T47D (cell line): ENCODE measurements at regions not wholly inside any gene's neighbourhood (a gene's known extent, or its start where the extent isn't known, plus 50 kb on each side); places are given as distances from the start of the nearest gene placed in this dataset.

Experiments
- DNase-seq, 2 experiments: peaks; one replicate each; pipeline versions ENCODE4 v3.0.0 to v3.0.0-alpha.2; 2011 to 2012; ENCODE audit warnings: low read depth in 1 of 2, low spot score in 1 of 2
- JUND ChIP-seq: IDR thresholded peaks from 2 replicates; pipeline ENCODE4 v1.6.1; 2012; ENCODE audit warnings: low read depth
- in situ Hi-C: cut with HindIII; loops from 2 replicates; pipeline ENCODE4 v1.10.0; 2016; ENCODE audit warnings: low sequenced_read_pairs, low pct_unique_long_range_greater_than_20kb

- in situ Hi-C loops: no loop called here
- DNase-seq: no peak
- TF ChIP-seq JUND: no peak
Measured at GRCh38 chr10:44756216-44756615, 154.9 kb upstream of the TMEM72 start.

DNA sequence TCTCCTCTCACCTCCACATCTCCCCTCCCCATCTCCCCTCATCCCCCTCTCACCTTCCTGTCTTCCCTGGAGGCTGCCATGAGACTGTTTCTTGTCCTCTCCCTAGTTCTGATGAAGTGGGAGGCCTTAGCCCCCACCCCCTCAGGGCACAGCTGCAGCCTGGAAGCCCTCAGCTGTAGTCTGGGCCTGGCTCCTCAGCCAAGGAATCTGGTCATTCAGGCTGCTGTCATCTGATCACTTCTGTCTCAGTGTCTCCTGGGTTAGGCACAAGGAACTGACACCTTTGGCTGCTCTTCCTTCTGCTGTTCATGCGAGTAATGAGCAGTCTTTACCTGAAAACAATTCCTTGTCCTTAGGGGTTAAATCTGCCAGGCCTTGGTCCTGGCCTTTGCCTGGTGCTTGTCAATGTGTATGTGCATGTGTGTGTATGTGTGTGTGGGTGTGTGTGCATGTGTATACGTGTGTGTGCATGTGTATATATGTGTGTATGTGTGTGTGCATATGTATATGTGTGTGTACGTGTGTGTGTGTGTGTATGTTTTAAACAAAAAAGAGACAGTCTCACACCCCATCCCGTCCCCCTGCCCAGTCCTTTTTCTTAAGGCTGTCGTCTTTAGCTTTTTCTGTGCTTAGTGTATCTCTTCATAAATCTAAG, 153.5 kb upstream of the TMEM72 start:
- in situ Hi-C loops: no loop called here
- no peak for TF ChIP-seq JUND
- DNase-seq: peak in 1 of 2 experiments; percentile 52

GRCh38 chr10:44759122-44759521, 152.0 kb upstream of the TMEM72 start:
- no peak for DNase-seq
- no peak for TF ChIP-seq JUND
- in situ Hi-C loops: no loop called here

- no peak for DNase-seq
- TF ChIP-seq JUND: no peak
- in situ Hi-C loops: no loop called here
Measured at GRCh38 chr10:44760513-44760912, 150.6 kb upstream of the TMEM72 start.

DNA sequence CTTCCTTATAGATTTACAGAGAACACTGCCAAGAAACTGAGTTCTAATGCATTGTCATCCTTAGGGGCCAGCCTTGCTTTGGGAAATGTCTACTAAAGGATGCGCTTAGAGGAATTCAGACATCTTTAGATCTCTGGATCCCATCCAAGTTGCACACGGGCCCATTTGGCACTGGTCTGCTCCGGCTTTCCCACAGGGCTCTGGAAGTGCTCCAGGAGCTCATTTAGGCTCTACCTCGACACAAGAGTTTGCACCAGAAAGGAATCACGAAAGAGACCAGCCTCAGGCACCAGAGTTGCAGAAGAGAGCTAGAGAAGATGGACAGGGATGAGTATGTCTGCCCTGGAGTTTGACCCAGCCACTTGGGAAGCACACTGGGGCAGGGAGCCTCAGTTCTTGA, 150.1 kb upstream of the TMEM72 start:
- TF ChIP-seq JUND: no peak
- in situ Hi-C loops: no loop called here
- DNase-seq: peak in 1 of 2 experiments; percentile 87

GRCh38 chr10:44763331-44763730, 147.8 kb upstream of the TMEM72 start:
- in situ Hi-C loops: no loop called here
- no peak for TF ChIP-seq JUND
- DNase-seq: no peak

DNA sequence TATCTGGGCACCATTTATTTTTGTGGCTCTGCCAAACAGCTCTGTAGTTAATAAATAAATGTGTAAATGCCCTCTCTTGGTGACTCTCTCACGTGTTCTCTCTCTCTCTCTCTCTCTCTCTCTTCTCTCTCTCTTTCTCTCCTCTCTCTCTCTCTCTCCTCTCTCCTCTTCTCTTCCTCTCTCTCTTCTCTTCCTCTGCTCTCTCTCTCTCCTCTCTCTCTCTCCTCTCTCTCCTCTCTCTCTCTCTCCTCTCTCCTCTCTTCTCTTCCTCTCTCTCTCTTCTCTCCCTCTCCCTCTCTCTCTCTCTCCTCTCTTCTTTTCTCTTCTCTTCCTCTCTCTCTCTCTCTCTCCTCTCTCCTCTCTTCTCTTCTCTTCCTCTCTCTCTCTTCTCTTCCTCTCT, 145.8 kb upstream of the TMEM72 start:
- in situ Hi-C loops: no loop called here
- no peak for TF ChIP-seq JUND

DNA sequence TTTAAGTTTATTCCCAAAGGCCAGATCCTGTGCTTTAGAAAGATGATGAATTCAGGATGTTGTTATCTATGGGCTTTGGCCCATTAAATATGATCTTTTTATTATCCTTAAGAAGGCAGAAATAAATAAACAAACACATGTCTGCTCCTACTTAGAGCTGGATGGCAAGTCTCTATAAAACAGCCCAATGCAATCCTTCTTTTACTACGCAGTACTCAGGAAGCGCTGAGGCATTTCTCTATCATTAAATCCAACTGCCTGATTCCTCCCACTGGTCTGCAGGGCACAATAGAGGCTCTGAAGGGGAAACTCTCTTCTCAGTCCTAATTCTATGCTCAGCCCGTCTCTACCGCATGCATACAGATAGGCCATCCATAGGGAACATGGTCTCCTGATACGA, 144.5 kb upstream of the TMEM72 start:
- in situ Hi-C loops: no loop called here
- no peak for DNase-seq
- no peak for TF ChIP-seq JUND

More for the DNA sequence above, 145.8 kb upstream of the TMEM72 start:
- no peak for DNase-seq

DNA sequence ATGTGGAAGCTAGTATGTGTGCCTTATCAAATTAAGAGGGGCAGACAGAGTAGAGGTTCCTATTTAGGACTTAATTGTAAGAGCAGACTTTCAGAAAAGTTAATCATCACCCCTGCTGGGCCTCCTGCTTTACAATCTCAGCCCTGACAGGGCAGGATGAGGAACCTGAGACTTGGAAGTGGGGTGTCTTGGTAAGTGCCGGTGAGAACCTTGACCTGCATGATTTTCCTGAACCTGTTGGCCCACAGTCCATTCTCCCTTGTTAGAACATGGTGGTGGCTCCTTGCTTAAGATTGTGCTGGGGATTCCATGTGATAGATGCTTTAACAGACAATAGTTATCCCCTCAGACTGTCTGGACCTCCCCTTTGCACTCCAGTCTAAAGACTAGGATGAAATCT, 141.7 kb upstream of the TMEM72 start:
- in situ Hi-C loops: no loop called here
- no peak for TF ChIP-seq JUND
- peak in 1 of 2 experiments; percentile 71 for DNase-seq

- no peak for DNase-seq
- TF ChIP-seq JUND: no peak
- in situ Hi-C loops: no loop called here
Measured at GRCh38 chr10:44771233-44771995, 139.7 kb upstream of the TMEM72 start.

DNA sequence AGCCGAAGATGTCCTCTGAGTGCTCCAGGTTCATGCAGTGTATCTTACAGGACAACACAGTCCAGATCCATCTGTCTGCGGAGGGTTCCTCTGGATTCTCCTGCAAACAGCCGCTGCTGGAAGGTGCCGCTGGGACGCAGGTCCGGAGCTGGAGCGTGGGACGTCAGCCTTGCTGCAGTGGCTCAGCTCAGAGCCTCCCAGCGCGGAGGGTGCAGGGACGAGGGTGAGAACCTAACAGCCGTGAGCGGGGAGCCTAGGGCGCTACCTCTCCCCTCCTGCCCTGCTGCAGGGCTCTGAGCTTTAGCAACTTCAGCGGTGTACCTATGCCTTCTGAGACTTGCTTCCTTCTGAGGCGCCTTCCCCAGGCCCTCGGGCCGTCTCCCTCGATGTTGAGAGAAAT, 137.6 kb upstream of the TMEM72 start:
- no peak for TF ChIP-seq JUND
- in situ Hi-C loops: no loop called here
- DNase-seq: no peak

DNA sequence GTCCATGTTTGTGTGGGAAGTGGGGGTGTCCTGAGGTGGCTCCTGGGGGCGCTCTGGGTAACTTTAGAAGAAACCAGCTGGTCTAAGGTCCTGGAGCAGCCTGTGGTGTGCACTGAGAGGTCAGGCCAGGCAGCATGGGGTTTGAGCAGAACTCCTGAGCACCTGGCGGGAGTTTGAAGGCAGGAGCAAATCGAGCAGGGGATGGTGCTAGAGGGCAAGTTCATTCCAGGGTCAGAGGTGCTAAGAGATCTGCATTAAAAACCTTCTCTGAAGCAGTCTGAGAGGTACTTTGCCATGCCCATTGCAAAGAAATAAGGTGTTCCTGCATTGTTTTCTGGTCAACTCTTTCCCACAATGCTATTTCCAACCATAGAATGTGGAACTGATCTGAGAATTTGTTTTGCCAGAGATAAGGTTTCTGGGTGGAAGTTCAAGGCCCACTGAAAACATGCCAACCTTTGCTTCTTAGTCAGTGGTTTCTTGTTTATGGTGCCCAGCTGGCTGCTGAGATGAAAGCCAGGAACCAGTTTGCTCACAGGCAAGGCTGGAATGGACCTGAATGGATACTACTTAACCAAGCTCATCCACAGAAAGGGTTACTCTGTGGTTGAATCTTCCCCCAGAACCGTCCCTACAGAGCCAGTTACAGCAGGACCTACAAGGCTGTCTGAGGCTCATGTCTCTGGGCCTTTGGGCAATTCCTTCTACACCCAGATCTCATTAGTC, 136.3 kb upstream of the TMEM72 start:
- in situ Hi-C loops: no loop called here
- TF ChIP-seq JUND: no peak
- DNase-seq: no peak

- in situ Hi-C loops: no loop called here
- DNase-seq: no peak
- TF ChIP-seq JUND: no peak
Measured at GRCh38 chr10:44775402-44775741, 135.8 kb upstream of the TMEM72 start.
